Neural progenitor cell (in vitro differentiated cells): ENCODE measurements at regions not wholly inside any gene's neighbourhood (a gene's known extent, or its start where the extent isn't known, plus 50 kb on each side); places are given as distances from the start of the nearest gene placed in this dataset.

Experiments used
- DNase-seq: peaks from one replicate; pipeline ENCODE4 v3.0.0-alpha.2; 2016; ENCODE audit warnings: low spot score
- H2AFZ ChIP-seq: fragments of 200-600 bp; sonication (generic); replicated peaks from 2 replicates; pipeline ENCODE4 v1.6.1; 2016; ENCODE audit warnings: antibody characterized with exemption
- H3F3A ChIP-seq: fragments of 200-600 bp; sonication (generic); 2 replicates; pipeline ENCODE4 v1.6.1; 2016; ENCODE audit warnings: antibody characterized with exemption, low read depth
- H3K27ac ChIP-seq: fragments of 200-600 bp; sonication (generic); 2 replicates; pipeline ENCODE4 v1.5.1; 2016; ENCODE audit warnings: mild to moderate bottlenecking
- H3K27me3 ChIP-seq: fragments of 200-600 bp; sonication (generic); 2 replicates; pipeline ENCODE4 v1.6.1; 2016; ENCODE audit warnings: mild to moderate bottlenecking, moderate library complexity
- H3K36me3 ChIP-seq: fragments of 200-600 bp; sonication (generic); 2 replicates; pipeline ENCODE4 v1.5.1; 2016
- H3K4me1 ChIP-seq: fragments of 200-600 bp; sonication (generic); 2 replicates; pipeline ENCODE4 v1.6.1; 2016; ENCODE audit warnings: mixed run types
- H3K4me2 ChIP-seq: fragments of 200-600 bp; sonication (generic); 2 replicates; pipeline ENCODE4 v1.6.1; 2016
- H3K4me3 ChIP-seq: fragments of 200-600 bp; sonication (generic); 2 replicates; pipeline ENCODE4 v1.5.1; 2016
- H3K79me2 ChIP-seq: fragments of 200-600 bp; sonication (generic); 2 replicates; pipeline ENCODE4 v1.6.1; 2016; ENCODE audit warnings: low read depth
- H3K9ac ChIP-seq: fragments of 200-600 bp; sonication (generic); 2 replicates; pipeline ENCODE4 v1.6.1; 2016
- H3K9me3 ChIP-seq: fragments of 200-600 bp; sonication (generic); 2 replicates; pipeline ENCODE4 v1.5.1; 2016; ENCODE audit warnings: low read depth
- H4K20me1 ChIP-seq: fragments of 200-600 bp; sonication (generic); 2 replicates; pipeline ENCODE4 v1.6.1; 2016; ENCODE audit warnings: low read depth
- H3K27ac Mint-ChIP-seq: 3 replicates; pipeline ENCODE4 v1.8.0; 2021; ENCODE audit warnings: mixed read lengths
- H3K27me3 Mint-ChIP-seq: 2 replicates; pipeline ENCODE4 v1.8.0; 2022; ENCODE audit warnings: low read depth, mild to moderate bottlenecking, inconsistent platforms, moderate library complexity, mixed read lengths; ENCODE audit not compliant: insufficient read depth
- H3K36me3 Mint-ChIP-seq: 3 replicates; pipeline ENCODE4 v1.8.0; 2021; ENCODE audit warnings: mixed read lengths
- H3K4me1 Mint-ChIP-seq: 3 replicates; pipeline ENCODE4 v1.8.0; 2021; ENCODE audit warnings: mixed read lengths
- H3K4me3 Mint-ChIP-seq: 3 replicates; pipeline ENCODE4 v1.8.0; 2021; ENCODE audit warnings: mild to moderate bottlenecking, moderate library complexity, mixed read lengths
- H3K9me3 Mint-ChIP-seq: 3 replicates; pipeline ENCODE4 v1.8.0; 2020; ENCODE audit warnings: mixed read lengths
- CTCF ChIP-seq: fragments of 200-600 bp; sonication (generic); IDR thresholded peaks from 2 replicates; pipeline ENCODE4 v1.5.1; 2017; ENCODE audit warnings: antibody characterized with exemption, mild to moderate bottlenecking
- EZH2 ChIP-seq: fragments of 200-600 bp; sonication (generic); IDR thresholded peaks from 2 replicates; pipeline ENCODE4 v1.6.1; 2017; ENCODE audit warnings: antibody characterized with exemption, mild to moderate bottlenecking, moderate library complexity
- EZH2phosphoT487 ChIP-seq: fragments of 200-600 bp; sonication (generic); IDR thresholded peaks from 2 replicates; pipeline ENCODE4 v1.6.1; 2017; ENCODE audit warnings: antibody characterized with exemption

GRCh38 chr13:37365496-37365895 lies 233.1 kb downstream of the POSTN start:
- H3K36me3 ChIP-seq: no peaks in the 10 kb centered on the region
- DNase-seq: no peak
- no peak overlapping the region for H3K27ac ChIP-seq
- TF ChIP-seq CTCF (no peak), EZH2 (no peak), EZH2phosphoT487 (no peak)
- H3K36me3 Mint-ChIP-seq: no peaks in the 10 kb centered on the region
- H3K79me2 ChIP-seq: no peaks in the 10 kb centered on the region
- no peak overlapping the region for H3K9ac ChIP-seq
- H4K20me1 ChIP-seq: no peaks in the 10 kb centered on the region
- H3K4me1 ChIP-seq: peaks cover 2% of the 10 kb centered on the region
- no peak overlapping the region for H3K4me3 Mint-ChIP-seq
- H3K27ac Mint-ChIP-seq: no peak overlapping the region
- no peaks in the 10 kb centered on the region for H3K9me3 ChIP-seq
- no peaks in the 10 kb centered on the region for H3F3A ChIP-seq
- no peak overlapping the region for H3K4me2 ChIP-seq
- no peaks in the 10 kb centered on the region for H3K27me3 ChIP-seq
- no peaks in the 10 kb centered on the region for H3K27me3 Mint-ChIP-seq
- H3K4me3 ChIP-seq: no peak overlapping the region
- no peaks in the 10 kb centered on the region for H3K9me3 Mint-ChIP-seq
- peaks cover 5% of the 10 kb centered on the region for H3K4me1 Mint-ChIP-seq
- H2AFZ ChIP-seq: no peak overlapping the region

DNA sequence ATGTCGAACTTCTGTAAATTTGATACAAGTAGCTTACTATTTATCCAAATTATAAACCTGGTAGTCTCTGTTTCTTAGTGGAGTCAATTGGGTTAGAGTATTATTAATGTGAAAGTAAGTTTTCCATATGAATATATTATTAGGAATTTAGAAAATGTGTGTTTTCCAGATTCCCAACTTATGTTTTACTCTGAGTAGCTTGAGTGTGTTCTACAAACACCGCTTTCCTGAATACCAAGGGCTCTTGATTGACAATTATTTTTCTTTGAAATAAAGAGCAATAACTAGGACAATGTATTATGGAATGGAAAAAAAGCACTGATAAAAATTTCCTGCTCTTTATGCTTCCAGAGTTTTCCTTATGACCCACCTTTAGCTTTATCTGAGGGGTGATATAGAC lies 233.6 kb downstream of the POSTN start:
- TF ChIP-seq CTCF (no peak), EZH2 (no peak), EZH2phosphoT487 (no peak)
- Histone ChIP-seq H3K9ac (no peak overlapping the region), H3K4me1 (no peaks in the 10 kb centered on the region), H3K27me3 (no peaks in the 10 kb centered on the region), H3K9me3 (no peaks in the 10 kb centered on the region), H3K27ac (no peak overlapping the region), H4K20me1 (no peaks in the 10 kb centered on the region), H2AFZ (no peak overlapping the region), H3K4me3 (no peak overlapping the region), H3K4me2 (no peak overlapping the region), H3F3A (no peaks in the 10 kb centered on the region), H3K36me3 (no peaks in the 10 kb centered on the region), H3K79me2 (no peaks in the 10 kb centered on the region)
- Mint-ChIP-seq H3K27ac (no peak overlapping the region), H3K36me3 (no peaks in the 10 kb centered on the region), H3K4me3 (no peak overlapping the region), H3K9me3 (no peaks in the 10 kb centered on the region), H3K4me1 (peaks cover 5% of the 10 kb centered on the region), H3K27me3 (no peaks in the 10 kb centered on the region)
- no peak for DNase-seq

- no peaks in the 10 kb centered on the region for H3F3A ChIP-seq
- no peaks in the 10 kb centered on the region for H3K36me3 ChIP-seq
- Mint-ChIP-seq H3K36me3 (no peaks in the 10 kb centered on the region), H3K4me3 (no peak overlapping the region), H3K9me3 (no peaks in the 10 kb centered on the region), H3K27me3 (no peaks in the 10 kb centered on the region), H3K4me1 (peaks cover 5% of the 10 kb centered on the region), H3K27ac (no peak overlapping the region)
- no peak overlapping the region for H3K27ac ChIP-seq
- no peaks in the 10 kb centered on the region for H3K9me3 ChIP-seq
- DNase-seq: no peak
- no peaks in the 10 kb centered on the region for H3K4me1 ChIP-seq
- no peaks in the 10 kb centered on the region for H3K27me3 ChIP-seq
- no peak overlapping the region for H3K4me2 ChIP-seq
- H4K20me1 ChIP-seq: no peaks in the 10 kb centered on the region
- no peak overlapping the region for H2AFZ ChIP-seq
- no peaks in the 10 kb centered on the region for H3K79me2 ChIP-seq
- no peak overlapping the region for H3K9ac ChIP-seq
- H3K4me3 ChIP-seq: no peak overlapping the region
- no peak for TF ChIP-seq CTCF
- TF ChIP-seq EZH2phosphoT487: no peak
- TF ChIP-seq EZH2: no peak
Observed at GRCh38 chr13:37364007-37364406, 234.6 kb downstream of the POSTN start.

DNA sequence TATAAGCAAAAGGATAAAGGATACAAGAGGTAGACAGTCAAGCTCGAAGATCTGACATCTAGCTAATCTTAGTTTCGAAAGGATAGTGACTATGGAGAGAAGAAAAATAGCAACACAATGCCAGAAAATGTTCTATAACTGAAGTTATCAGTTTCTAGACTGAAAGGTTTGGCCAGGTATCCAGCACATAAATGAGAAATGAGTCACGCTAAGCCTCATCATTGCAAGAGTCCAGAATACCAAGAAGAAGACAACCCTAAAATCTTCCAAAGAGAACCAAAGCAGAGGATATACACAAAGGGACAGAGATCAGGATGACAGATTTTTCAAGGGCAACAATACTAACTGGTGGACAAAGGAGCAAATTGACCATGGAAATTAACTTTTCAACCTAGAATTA lies 237.0 kb downstream of the POSTN start:
- no peaks in the 10 kb centered on the region for H3K27me3 ChIP-seq
- no peaks in the 10 kb centered on the region for H3K9me3 ChIP-seq
- Mint-ChIP-seq H3K27ac (no peak overlapping the region), H3K4me1 (no peaks in the 10 kb centered on the region), H3K9me3 (no peaks in the 10 kb centered on the region), H3K27me3 (no peaks in the 10 kb centered on the region), H3K4me3 (no peak overlapping the region), H3K36me3 (no peaks in the 10 kb centered on the region)
- H2AFZ ChIP-seq: no peak overlapping the region
- no peaks in the 10 kb centered on the region for H3K4me1 ChIP-seq
- no peak for TF ChIP-seq EZH2phosphoT487
- no peak for TF ChIP-seq EZH2
- no peak for TF ChIP-seq CTCF
- H3K4me2 ChIP-seq: no peak overlapping the region
- H3K36me3 ChIP-seq: no peaks in the 10 kb centered on the region
- no peaks in the 10 kb centered on the region for H3K79me2 ChIP-seq
- no peak overlapping the region for H3K27ac ChIP-seq
- DNase-seq: no peak
- no peak overlapping the region for H3K9ac ChIP-seq
- H3F3A ChIP-seq: no peaks in the 10 kb centered on the region
- no peaks in the 10 kb centered on the region for H4K20me1 ChIP-seq
- H3K4me3 ChIP-seq: no peak overlapping the region
